SK-N-SH treated with all-trans-retinoic acid at 6 μM for 48 hours (cell line): ENCODE measurements at regions not wholly inside any gene's neighbourhood (a gene's known extent, or its start where the extent isn't known, plus 50 kb on each side); places are given as distances from the start of the nearest gene placed in this dataset.

Experiments
- GLIS3 ChIP-seq: fragments of 250-450 bp; sonication (Bioruptor Pico); IDR thresholded peaks from 2 replicates; pipeline ENCODE4 v1.5.0; 2020; ENCODE audit warnings: mild to moderate bottlenecking, moderate library complexity
- RARB ChIP-seq: fragments of 250-450 bp; sonication (Bioruptor Pico); IDR thresholded peaks from 2 replicates; pipeline ENCODE4 v1.8.0; 2021; ENCODE audit warnings: mild to moderate bottlenecking, moderate library complexity
- SNAI2 ChIP-seq: fragments of 250-450 bp; sonication (Bioruptor Pico); IDR thresholded peaks from 2 replicates; pipeline ENCODE4 v1.5.0; 2020; ENCODE audit warnings: mild to moderate bottlenecking, moderate library complexity
- ZFP3 ChIP-seq: fragments of 250-450 bp; sonication (Bioruptor Pico); IDR thresholded peaks from 2 replicates; pipeline ENCODE4 v1.5.0; 2020; ENCODE audit warnings: mild to moderate bottlenecking, moderate library complexity
- ZFP30 ChIP-seq: fragments of 450-650 bp; formaldehyde crosslinking; IDR thresholded peaks from 2 replicates; pipeline ENCODE4 v1.5.0; 2022; ENCODE audit warnings: mild to moderate bottlenecking, moderate library complexity
- ZNF565 ChIP-seq: fragments of 450-650 bp; formaldehyde crosslinking; conservative IDR thresholded peaks from 2 replicates; pipeline ENCODE4 v1.5.0; 2020; ENCODE audit warnings: low read depth, mild to moderate bottlenecking, moderate library complexity
- TF ChIP-seq, protein P1 (sequence below): fragments of 250-450 bp; sonication (Bioruptor Pico); IDR thresholded peaks from 2 replicates; pipeline ENCODE4 v1.8.0; 2020; ENCODE audit warnings: mild to moderate bottlenecking, moderate library complexity, borderline replicate concordance
- TF ChIP-seq, protein P2 (sequence below): fragments of 250-450 bp; sonication (Bioruptor Pico); IDR thresholded peaks from 2 replicates; pipeline ENCODE4 v1.5.1; 2020; ENCODE audit warnings: low read depth, mild to moderate bottlenecking, moderate library complexity
- TF ChIP-seq, protein P3 (sequence below): fragments of 250-450 bp; sonication (Bioruptor Pico); IDR thresholded peaks from 2 replicates; pipeline ENCODE4 v1.5.1; 2021; ENCODE audit warnings: mild to moderate bottlenecking, moderate library complexity

DNA sequence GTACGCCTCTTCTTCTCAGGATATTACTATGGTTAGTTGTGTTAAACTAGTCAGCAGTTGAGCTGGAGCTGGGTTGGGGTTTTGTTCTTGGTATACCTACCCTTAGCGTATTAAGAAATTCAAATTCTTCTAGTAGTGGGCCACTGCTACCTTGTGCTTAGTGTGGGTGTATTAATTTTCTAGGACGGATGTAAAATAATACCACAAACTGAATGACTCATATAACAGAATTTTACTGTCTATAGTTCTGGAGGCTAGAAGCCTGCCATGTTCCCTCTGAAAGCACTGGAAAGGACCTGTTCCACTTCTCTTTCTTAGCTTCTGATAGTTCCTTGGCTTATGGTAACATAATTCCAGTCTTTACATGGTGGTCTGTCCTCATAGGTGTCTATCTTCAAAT is 1274.7 kb downstream of the ADGRL3 start:
- TF ChIP-seq, protein P1, sequence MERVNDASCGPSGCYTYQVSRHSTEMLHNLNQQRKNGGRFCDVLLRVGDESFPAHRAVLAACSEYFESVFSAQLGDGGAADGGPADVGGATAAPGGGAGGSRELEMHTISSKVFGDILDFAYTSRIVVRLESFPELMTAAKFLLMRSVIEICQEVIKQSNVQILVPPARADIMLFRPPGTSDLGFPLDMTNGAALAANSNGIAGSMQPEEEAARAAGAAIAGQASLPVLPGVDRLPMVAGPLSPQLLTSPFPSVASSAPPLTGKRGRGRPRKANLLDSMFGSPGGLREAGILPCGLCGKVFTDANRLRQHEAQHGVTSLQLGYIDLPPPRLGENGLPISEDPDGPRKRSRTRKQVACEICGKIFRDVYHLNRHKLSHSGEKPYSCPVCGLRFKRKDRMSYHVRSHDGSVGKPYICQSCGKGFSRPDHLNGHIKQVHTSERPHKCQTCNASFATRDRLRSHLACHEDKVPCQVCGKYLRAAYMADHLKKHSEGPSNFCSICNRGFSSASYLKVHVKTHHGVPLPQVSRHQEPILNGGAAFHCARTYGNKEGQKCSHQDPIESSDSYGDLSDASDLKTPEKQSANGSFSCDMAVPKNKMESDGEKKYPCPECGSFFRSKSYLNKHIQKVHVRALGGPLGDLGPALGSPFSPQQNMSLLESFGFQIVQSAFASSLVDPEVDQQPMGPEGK (CRISPR knock-in tag) = no peak
- no peak for TF ChIP-seq GLIS3 (CRISPR knock-in tag)
- TF ChIP-seq ZFP30 (CRISPR knock-in tag) = no peak
- TF ChIP-seq ZNF565 = no peak
- no peak for TF ChIP-seq ZFP3 (CRISPR knock-in tag)
- no peak for TF ChIP-seq RARB (CRISPR knock-in tag)
- TF ChIP-seq, protein P2, sequence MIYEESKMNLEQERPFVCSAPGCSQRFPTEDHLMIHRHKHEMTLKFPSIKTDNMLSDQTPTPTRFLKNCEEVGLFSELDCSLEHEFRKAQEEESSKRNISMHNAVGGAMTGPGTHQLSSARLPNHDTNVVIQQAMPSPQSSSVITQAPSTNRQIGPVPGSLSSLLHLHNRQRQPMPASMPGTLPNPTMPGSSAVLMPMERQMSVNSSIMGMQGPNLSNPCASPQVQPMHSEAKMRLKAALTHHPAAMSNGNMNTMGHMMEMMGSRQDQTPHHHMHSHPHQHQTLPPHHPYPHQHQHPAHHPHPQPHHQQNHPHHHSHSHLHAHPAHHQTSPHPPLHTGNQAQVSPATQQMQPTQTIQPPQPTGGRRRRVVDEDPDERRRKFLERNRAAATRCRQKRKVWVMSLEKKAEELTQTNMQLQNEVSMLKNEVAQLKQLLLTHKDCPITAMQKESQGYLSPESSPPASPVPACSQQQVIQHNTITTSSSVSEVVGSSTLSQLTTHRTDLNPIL (CRISPR knock-in tag) = no peak
- no peak for TF ChIP-seq SNAI2 (CRISPR knock-in tag)
- TF ChIP-seq, protein P3, sequence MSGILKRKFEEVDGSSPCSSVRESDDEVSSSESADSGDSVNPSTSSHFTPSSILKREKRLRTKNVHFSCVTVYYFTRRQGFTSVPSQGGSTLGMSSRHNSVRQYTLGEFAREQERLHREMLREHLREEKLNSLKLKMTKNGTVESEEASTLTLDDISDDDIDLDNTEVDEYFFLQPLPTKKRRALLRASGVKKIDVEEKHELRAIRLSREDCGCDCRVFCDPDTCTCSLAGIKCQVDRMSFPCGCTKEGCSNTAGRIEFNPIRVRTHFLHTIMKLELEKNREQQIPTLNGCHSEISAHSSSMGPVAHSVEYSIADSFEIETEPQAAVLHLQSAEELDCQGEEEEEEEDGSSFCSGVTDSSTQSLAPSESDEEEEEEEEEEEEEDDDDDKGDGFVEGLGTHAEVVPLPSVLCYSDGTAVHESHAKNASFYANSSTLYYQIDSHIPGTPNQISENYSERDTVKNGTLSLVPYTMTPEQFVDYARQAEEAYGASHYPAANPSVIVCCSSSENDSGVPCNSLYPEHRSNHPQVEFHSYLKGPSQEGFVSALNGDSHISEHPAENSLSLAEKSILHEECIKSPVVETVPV (CRISPR knock-in tag) = no peak
